ENCODE measurements at regions not wholly inside any gene's neighbourhood (a gene's known extent, or its start where the extent isn't known, plus 50 kb on each side); places are given as distances from the start of the nearest gene placed in this dataset.

DNA sequence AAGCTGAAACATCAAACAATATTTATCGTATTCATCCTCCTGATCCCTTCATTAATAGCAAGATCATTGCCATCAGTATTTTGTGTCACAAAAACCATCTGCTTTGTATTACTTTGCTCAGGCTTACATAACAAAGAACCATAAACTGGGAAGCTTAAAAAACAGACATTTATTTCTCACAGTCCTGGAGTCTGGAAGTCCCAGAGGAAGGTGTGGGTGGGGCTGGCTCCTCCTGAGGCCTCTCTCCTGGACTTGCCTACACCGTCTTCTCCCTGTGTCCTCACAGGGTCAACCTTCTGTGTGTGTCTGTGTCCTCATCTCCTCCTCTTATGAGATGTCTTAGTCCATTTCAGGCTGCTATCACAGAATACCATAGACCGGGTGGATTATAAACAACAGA is 61.3 kb upstream of the MXRA5 start:
- ChIA-PET POLR2A (ENCODE audit: low non-redundant PET) (no interaction called here), CTCF (no interaction called here)

DNA sequence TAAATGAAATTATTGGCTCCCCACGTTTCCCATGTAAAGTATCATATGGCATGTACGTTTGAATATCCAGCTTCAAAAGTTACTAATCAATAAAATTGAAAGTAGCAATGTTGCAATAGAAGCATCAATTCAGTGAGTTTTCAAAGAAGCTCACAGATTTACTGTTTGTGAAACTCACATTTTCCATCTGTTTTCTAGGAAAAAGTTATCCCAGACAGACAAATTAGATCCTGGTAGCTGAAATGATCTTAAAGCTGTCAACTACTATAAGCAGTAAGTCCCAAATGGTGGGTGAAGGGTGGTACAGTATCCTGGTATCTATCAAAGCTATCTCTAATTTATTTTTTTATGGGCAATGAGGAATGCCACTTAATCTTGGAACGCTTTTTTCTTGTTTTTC is 60.7 kb upstream of the MXRA5 start:
- ChIA-PET CTCF (no interaction called here), POLR2A (ENCODE audit: low non-redundant PET) (no interaction called here)
- intact Hi-C loops (cut with micrococcal nuclease; ENCODE audit: unreplicated experiment) = no loop called here
- Histone ChIP-seq H3K36me3 (ENCODE audit: insufficient read depth, low read length, poor library complexity, severe bottlenecking) (no peaks in the 10 kb centered on the region), H3K9me3 (ENCODE audit: low read depth, low read length, poor library complexity, severe bottlenecking) (no peaks in the 10 kb centered on the region), H3K27ac (ENCODE audit: low read depth, low read length, poor library complexity, severe bottlenecking) (no peak overlapping the region), H3K4me3 (ENCODE audit: low read depth, low read length, poor library complexity, severe bottlenecking) (no peak overlapping the region), H3K27me3 (replicated peaks; ENCODE audit: insufficient read depth, low read depth, low read length, poor library complexity) (peaks cover 2% of the 10 kb centered on the region), H3K4me1 (ENCODE audit: insufficient read depth, low read length, poor library complexity, severe bottlenecking) (no peaks in the 10 kb centered on the region)
- BruUV-seq (replicated peaks) = no TSS peak
- TF ChIP-seq, protein P1, sequence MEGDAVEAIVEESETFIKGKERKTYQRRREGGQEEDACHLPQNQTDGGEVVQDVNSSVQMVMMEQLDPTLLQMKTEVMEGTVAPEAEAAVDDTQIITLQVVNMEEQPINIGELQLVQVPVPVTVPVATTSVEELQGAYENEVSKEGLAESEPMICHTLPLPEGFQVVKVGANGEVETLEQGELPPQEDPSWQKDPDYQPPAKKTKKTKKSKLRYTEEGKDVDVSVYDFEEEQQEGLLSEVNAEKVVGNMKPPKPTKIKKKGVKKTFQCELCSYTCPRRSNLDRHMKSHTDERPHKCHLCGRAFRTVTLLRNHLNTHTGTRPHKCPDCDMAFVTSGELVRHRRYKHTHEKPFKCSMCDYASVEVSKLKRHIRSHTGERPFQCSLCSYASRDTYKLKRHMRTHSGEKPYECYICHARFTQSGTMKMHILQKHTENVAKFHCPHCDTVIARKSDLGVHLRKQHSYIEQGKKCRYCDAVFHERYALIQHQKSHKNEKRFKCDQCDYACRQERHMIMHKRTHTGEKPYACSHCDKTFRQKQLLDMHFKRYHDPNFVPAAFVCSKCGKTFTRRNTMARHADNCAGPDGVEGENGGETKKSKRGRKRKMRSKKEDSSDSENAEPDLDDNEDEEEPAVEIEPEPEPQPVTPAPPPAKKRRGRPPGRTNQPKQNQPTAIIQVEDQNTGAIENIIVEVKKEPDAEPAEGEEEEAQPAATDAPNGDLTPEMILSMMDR (conservative IDR thresholded peaks at IDR 0.05; ENCODE audit: low read depth, low read length) = no peak
- no peak for TF ChIP-seq EZH2 (IDR thresholded peaks at IDR 0.05; ENCODE audit: borderline replicate concordance, low read depth, low read length, poor library complexity, severe bottlenecking)
- no peak for DNase-seq (ENCODE audit: low spot score)

More for the DNA sequence above, 61.3 kb upstream of the MXRA5 start:
- BruUV-seq (replicated peaks) = no TSS peak
- Histone ChIP-seq H3K4me3 (ENCODE audit: low read depth, low read length, poor library complexity, severe bottlenecking) (no peak overlapping the region), H3K4me1 (ENCODE audit: insufficient read depth, low read length, poor library complexity, severe bottlenecking) (no peaks in the 10 kb centered on the region), H3K27me3 (replicated peaks; ENCODE audit: insufficient read depth, low read depth, low read length, poor library complexity) (no peaks in the 10 kb centered on the region), H3K36me3 (ENCODE audit: insufficient read depth, low read length, poor library complexity, severe bottlenecking) (no peaks in the 10 kb centered on the region), H3K9me3 (ENCODE audit: low read depth, low read length, poor library complexity, severe bottlenecking) (no peaks in the 10 kb centered on the region), H3K27ac (ENCODE audit: low read depth, low read length, poor library complexity, severe bottlenecking) (no peak overlapping the region)
- no peak for TF ChIP-seq EZH2 (IDR thresholded peaks at IDR 0.05; ENCODE audit: borderline replicate concordance, low read depth, low read length, poor library complexity, severe bottlenecking)
- TF ChIP-seq, protein P1 (conservative IDR thresholded peaks at IDR 0.05; ENCODE audit: low read depth, low read length) = no peak
- no peak for DNase-seq (ENCODE audit: low spot score)
- intact Hi-C loops (cut with micrococcal nuclease; ENCODE audit: unreplicated experiment) = no loop called here

DNA sequence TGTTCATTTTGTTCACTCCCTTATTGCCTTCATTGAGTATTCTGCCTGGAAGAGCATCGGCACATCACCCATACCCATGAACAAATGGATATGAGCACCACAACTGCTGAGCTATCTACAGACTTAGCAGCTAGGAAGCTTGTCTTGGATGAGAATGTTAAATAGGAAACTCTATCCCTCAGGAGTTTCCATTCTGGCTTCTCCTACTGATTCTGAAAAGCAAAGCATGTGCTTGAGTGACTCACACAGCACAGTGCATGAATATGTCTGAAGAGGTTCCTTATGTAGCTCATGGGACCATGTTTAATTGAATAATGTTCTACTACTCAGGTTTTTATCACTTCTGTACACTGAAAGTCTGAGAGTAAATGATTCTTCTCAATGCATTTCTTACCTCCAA is 57.3 kb upstream of the MXRA5 start:
- intact Hi-C loops (cut with micrococcal nuclease; ENCODE audit: unreplicated experiment) = no loop called here
- H3K27ac ChIP-seq (ENCODE audit: low read depth, low read length, poor library complexity, severe bottlenecking) = no peak overlapping the region
- H3K9me3 ChIP-seq (ENCODE audit: low read depth, low read length, poor library complexity, severe bottlenecking) = no peaks in the 10 kb centered on the region
- TF ChIP-seq EZH2 (IDR thresholded peaks at IDR 0.05; ENCODE audit: borderline replicate concordance, low read depth, low read length, poor library complexity, severe bottlenecking) = no peak
- TF ChIP-seq, protein P1 (conservative IDR thresholded peaks at IDR 0.05; ENCODE audit: low read depth, low read length) = no peak
- no peaks in the 10 kb centered on the region for H3K4me1 ChIP-seq (ENCODE audit: insufficient read depth, low read length, poor library complexity, severe bottlenecking)
- H3K36me3 ChIP-seq (ENCODE audit: insufficient read depth, low read length, poor library complexity, severe bottlenecking) = no peaks in the 10 kb centered on the region
- ChIA-PET CTCF (no interaction called here), POLR2A (ENCODE audit: low non-redundant PET) (no interaction called here)
- H3K27me3 ChIP-seq (replicated peaks; ENCODE audit: insufficient read depth, low read depth, low read length, poor library complexity) = peaks cover 6% of the 10 kb centered on the region
- no peak overlapping the region for H3K4me3 ChIP-seq (ENCODE audit: low read depth, low read length, poor library complexity, severe bottlenecking)
- no TSS peak for BruUV-seq (replicated peaks)
- DNase-seq (ENCODE audit: low spot score) = no peak

Data from A673 (cell line).